ENCODE measurements at regions not wholly inside any gene's neighbourhood (a gene's known extent, or its start where the extent isn't known, plus 50 kb on each side); places are given as distances from the start of the nearest gene placed in this dataset.

DNA sequence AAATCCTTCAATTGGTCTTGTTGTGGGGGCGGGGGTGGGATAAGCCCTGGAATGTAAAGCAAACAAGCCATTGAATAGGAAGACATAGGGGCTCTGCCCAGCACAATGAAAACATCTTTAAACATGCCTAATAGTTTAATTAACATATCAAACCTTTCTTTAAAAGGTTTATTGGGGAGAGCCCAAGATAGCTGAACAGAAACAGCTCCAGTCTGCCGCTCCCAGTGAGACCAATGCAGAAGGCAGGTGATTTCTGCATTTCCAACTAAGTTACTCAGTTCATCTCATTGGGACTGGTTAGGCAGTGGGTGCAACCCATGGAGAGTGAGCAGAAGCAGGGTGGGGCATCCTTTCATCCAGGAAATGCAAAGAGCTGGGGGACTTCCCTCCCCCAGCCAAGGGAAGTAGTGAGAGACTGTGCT is 327.2 kb upstream of the CNKSR2 start:
- TF ChIP-seq, protein P1, sequence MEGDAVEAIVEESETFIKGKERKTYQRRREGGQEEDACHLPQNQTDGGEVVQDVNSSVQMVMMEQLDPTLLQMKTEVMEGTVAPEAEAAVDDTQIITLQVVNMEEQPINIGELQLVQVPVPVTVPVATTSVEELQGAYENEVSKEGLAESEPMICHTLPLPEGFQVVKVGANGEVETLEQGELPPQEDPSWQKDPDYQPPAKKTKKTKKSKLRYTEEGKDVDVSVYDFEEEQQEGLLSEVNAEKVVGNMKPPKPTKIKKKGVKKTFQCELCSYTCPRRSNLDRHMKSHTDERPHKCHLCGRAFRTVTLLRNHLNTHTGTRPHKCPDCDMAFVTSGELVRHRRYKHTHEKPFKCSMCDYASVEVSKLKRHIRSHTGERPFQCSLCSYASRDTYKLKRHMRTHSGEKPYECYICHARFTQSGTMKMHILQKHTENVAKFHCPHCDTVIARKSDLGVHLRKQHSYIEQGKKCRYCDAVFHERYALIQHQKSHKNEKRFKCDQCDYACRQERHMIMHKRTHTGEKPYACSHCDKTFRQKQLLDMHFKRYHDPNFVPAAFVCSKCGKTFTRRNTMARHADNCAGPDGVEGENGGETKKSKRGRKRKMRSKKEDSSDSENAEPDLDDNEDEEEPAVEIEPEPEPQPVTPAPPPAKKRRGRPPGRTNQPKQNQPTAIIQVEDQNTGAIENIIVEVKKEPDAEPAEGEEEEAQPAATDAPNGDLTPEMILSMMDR (IDR thresholded peaks at IDR 0.05; ENCODE audit: poor library complexity), result no peak
- TF ChIP-seq EZH2 (IDR thresholded peaks at IDR 0.05; ENCODE audit: borderline replicate concordance) (no peak), EZH2phosphoT487 (IDR thresholded peaks at IDR 0.05; ENCODE audit: low read depth, severe bottlenecking, unreplicated experiment) (no peak)

Measured in hepatocyte (in vitro differentiated cells).